ENCODE measurements at regions not wholly inside any gene's neighbourhood (a gene's known extent, or its start where the extent isn't known, plus 50 kb on each side); places are given as distances from the start of the nearest gene placed in this dataset.
"Not testable (repeated sequence)": the region's sequence is repeated elsewhere in the genome, so short reads cannot be mapped to it uniquely, and the experiment has no call there.

- no peaks in the 10 kb centered on the region for H3K36me3 Mint-ChIP-seq
- H3K27me3 Mint-ChIP-seq: peaks cover 2% of the 10 kb centered on the region
- H3K27ac Mint-ChIP-seq: no peak overlapping the region
- no peak overlapping the region for H3K4me3 Mint-ChIP-seq
- H3K4me1 Mint-ChIP-seq (ENCODE audit: low read depth): no peaks in the 10 kb centered on the region
- H3K9me3 Mint-ChIP-seq (ENCODE audit: low read depth): no peaks in the 10 kb centered on the region
Measured at GRCh38 chr13:111625526-111626315, 305.3 kb downstream of the TEX29 start.

- peaks cover 2% of the 10 kb centered on the region for H3K27me3 Mint-ChIP-seq
- no peak overlapping the region for H3K27ac Mint-ChIP-seq
- no peaks in the 10 kb centered on the region for H3K4me1 Mint-ChIP-seq (ENCODE audit: low read depth)
- no peaks in the 10 kb centered on the region for H3K36me3 Mint-ChIP-seq
- H3K4me3 Mint-ChIP-seq: no peak overlapping the region
- no peaks in the 10 kb centered on the region for H3K9me3 Mint-ChIP-seq (ENCODE audit: low read depth)
Measured at GRCh38 chr13:111626371-111627305, 306.2 kb downstream of the TEX29 start.

GRCh38 chr13:111627596-111627995 lies 307.2 kb downstream of the TEX29 start:
- Mint-ChIP-seq H3K27me3 (peaks cover 2% of the 10 kb centered on the region), H3K9me3 (ENCODE audit: low read depth) (no peaks in the 10 kb centered on the region), H3K4me3 (no peak overlapping the region), H3K4me1 (ENCODE audit: low read depth) (no peaks in the 10 kb centered on the region), H3K27ac (no peak overlapping the region), H3K36me3 (no peaks in the 10 kb centered on the region)

GRCh38 chr13:111629016-111629415 lies 308.6 kb downstream of the TEX29 start:
- Mint-ChIP-seq H3K9me3 (ENCODE audit: low read depth) (no peaks in the 10 kb centered on the region), H3K4me1 (ENCODE audit: low read depth) (no peaks in the 10 kb centered on the region), H3K36me3 (no peaks in the 10 kb centered on the region), H3K27ac (no peak overlapping the region), H3K27me3 (peaks cover 2% of the 10 kb centered on the region), H3K4me3 (no peak overlapping the region)

GRCh38 chr13:111629457-111629856 lies 309.0 kb downstream of the TEX29 start:
- Mint-ChIP-seq H3K9me3 (ENCODE audit: low read depth) (no peaks in the 10 kb centered on the region), H3K27ac (no peak overlapping the region), H3K4me3 (no peak overlapping the region), H3K4me1 (ENCODE audit: low read depth) (no peaks in the 10 kb centered on the region), H3K27me3 (peaks cover 2% of the 10 kb centered on the region), H3K36me3 (no peaks in the 10 kb centered on the region)

GRCh38 chr13:111629926-111630325 lies 309.5 kb downstream of the TEX29 start:
- Mint-ChIP-seq H3K4me1 (ENCODE audit: low read depth) (no peaks in the 10 kb centered on the region), H3K4me3 (no peak overlapping the region), H3K36me3 (no peaks in the 10 kb centered on the region), H3K9me3 (ENCODE audit: low read depth) (no peaks in the 10 kb centered on the region), H3K27ac (no peak overlapping the region), H3K27me3 (peaks cover 2% of the 10 kb centered on the region)

GRCh38 chr13:111630406-111630805 lies 310.0 kb downstream of the TEX29 start:
- Mint-ChIP-seq H3K4me1 (ENCODE audit: low read depth) (no peaks in the 10 kb centered on the region), H3K4me3 (no peak overlapping the region), H3K9me3 (ENCODE audit: low read depth) (no peaks in the 10 kb centered on the region), H3K36me3 (no peaks in the 10 kb centered on the region), H3K27ac (no peak overlapping the region), H3K27me3 (peaks cover 2% of the 10 kb centered on the region)

- not testable (repeated sequence) for H3K9me3 Mint-ChIP-seq (ENCODE audit: low read depth); H3K36me3 Mint-ChIP-seq; H3K4me3 Mint-ChIP-seq; H3K4me1 Mint-ChIP-seq (ENCODE audit: low read depth); H3K27me3 Mint-ChIP-seq; H3K27ac Mint-ChIP-seq
Measured at GRCh38 chr13:111631271-111631670, 310.8 kb downstream of the TEX29 start.

GRCh38 chr13:111632906-111633305 lies 312.5 kb downstream of the TEX29 start:
- Mint-ChIP-seq H3K4me3 (no peak overlapping the region), H3K27ac (no peak overlapping the region), H3K4me1 (ENCODE audit: low read depth) (no peaks in the 10 kb centered on the region), H3K9me3 (ENCODE audit: low read depth) (no peaks in the 10 kb centered on the region), H3K36me3 (no peaks in the 10 kb centered on the region), H3K27me3 (peaks cover 2% of the 10 kb centered on the region)

- no peaks in the 10 kb centered on the region for H3K4me1 Mint-ChIP-seq (ENCODE audit: low read depth)
- H3K36me3 Mint-ChIP-seq: no peaks in the 10 kb centered on the region
- peaks cover 2% of the 10 kb centered on the region for H3K27me3 Mint-ChIP-seq
- H3K27ac Mint-ChIP-seq: no peak overlapping the region
- no peak overlapping the region for H3K4me3 Mint-ChIP-seq
- H3K9me3 Mint-ChIP-seq (ENCODE audit: low read depth): no peaks in the 10 kb centered on the region
Measured at GRCh38 chr13:111633401-111633800, 313.0 kb downstream of the TEX29 start.

- Mint-ChIP-seq H3K9me3 (ENCODE audit: low read depth) (no peaks in the 10 kb centered on the region), H3K4me1 (ENCODE audit: low read depth) (no peaks in the 10 kb centered on the region), H3K4me3 (no peak overlapping the region), H3K36me3 (no peaks in the 10 kb centered on the region), H3K27me3 (peaks cover 2% of the 10 kb centered on the region), H3K27ac (no peak overlapping the region)
Measured at GRCh38 chr13:111634410-111634809, 314.0 kb downstream of the TEX29 start.

- Mint-ChIP-seq H3K9me3 (ENCODE audit: low read depth) (no peaks in the 10 kb centered on the region), H3K36me3 (no peaks in the 10 kb centered on the region), H3K4me1 (ENCODE audit: low read depth) (no peaks in the 10 kb centered on the region), H3K27ac (no peak overlapping the region), H3K27me3 (no peaks in the 10 kb centered on the region), H3K4me3 (no peak overlapping the region)
Measured at GRCh38 chr13:111636271-111636670, 315.8 kb downstream of the TEX29 start.

- no peak overlapping the region for H3K4me3 Mint-ChIP-seq
- no peaks in the 10 kb centered on the region for H3K4me1 Mint-ChIP-seq (ENCODE audit: low read depth)
- no peaks in the 10 kb centered on the region for H3K9me3 Mint-ChIP-seq (ENCODE audit: low read depth)
- no peaks in the 10 kb centered on the region for H3K27me3 Mint-ChIP-seq
- no peak overlapping the region for H3K27ac Mint-ChIP-seq
- no peaks in the 10 kb centered on the region for H3K36me3 Mint-ChIP-seq
Measured at GRCh38 chr13:111636804-111637203, 316.4 kb downstream of the TEX29 start.

- no peaks in the 10 kb centered on the region for H3K4me1 Mint-ChIP-seq (ENCODE audit: low read depth)
- H3K27ac Mint-ChIP-seq: no peak overlapping the region
- no peaks in the 10 kb centered on the region for H3K9me3 Mint-ChIP-seq (ENCODE audit: low read depth)
- H3K36me3 Mint-ChIP-seq: no peaks in the 10 kb centered on the region
- H3K4me3 Mint-ChIP-seq: no peak overlapping the region
- H3K27me3 Mint-ChIP-seq: no peaks in the 10 kb centered on the region
Measured at GRCh38 chr13:111637365-111637764, 316.9 kb downstream of the TEX29 start.

GRCh38 chr13:111638233-111638632 lies 317.8 kb downstream of the TEX29 start:
- Mint-ChIP-seq H3K4me3 (no peak overlapping the region), H3K4me1 (ENCODE audit: low read depth) (no peaks in the 10 kb centered on the region), H3K36me3 (no peaks in the 10 kb centered on the region), H3K27me3 (no peaks in the 10 kb centered on the region), H3K27ac (no peak overlapping the region), H3K9me3 (ENCODE audit: low read depth) (no peaks in the 10 kb centered on the region)
